CD14-positive monocyte (primary cell): ENCODE measurements at regions not wholly inside any gene's neighbourhood (a gene's known extent, or its start where the extent isn't known, plus 50 kb on each side); places are given as distances from the start of the nearest gene placed in this dataset.

ENCODE experiments used
- DNase-seq, 3 donors: peaks; one replicate each; pipeline ENCODE4 v3.0.0-alpha.2; 2011 to 2022
- H2AFZ ChIP-seq: 2 replicates; pipeline ENCODE4 v1.6.0; 2012; ENCODE audit warnings: mild to moderate bottlenecking, low read depth, low read length, inconsistent platforms; ENCODE audit not compliant: insufficient read depth, poor library complexity, severe bottlenecking
- H3K27ac ChIP-seq, 2 donors: 1 replicate in 1 of 2; 2 replicates in 1 of 2; pipeline ENCODE4 v1.5.1; 2012 to 2013; ENCODE audit warnings: low read length in 2 of 2, control low read depth in 1 of 2, inconsistent platforms in 1 of 2, low read depth in 1 of 2, mild to moderate bottlenecking in 1 of 2
- H3K27me3 ChIP-seq, 2 donors: one replicate each; pipeline versions ENCODE4 v1.6.0 to v1.6.1; 2011 to 2013; ENCODE audit warnings: low read length in 2 of 2; ENCODE audit not compliant: control insufficient read depth in 2 of 2, insufficient read depth in 2 of 2
- H3K36me3 ChIP-seq, 2 donors: replicated peaks in 1 of 2; 1 replicate in 1 of 2; 2 replicates in 1 of 2; pipeline versions ENCODE4 v1.5.1 to v1.6.1; 2012 to 2013; ENCODE audit warnings: low read length in 2 of 2, control low read depth in 1 of 2, inconsistent platforms in 1 of 2, mild to moderate bottlenecking in 1 of 2; ENCODE audit not compliant: insufficient read depth in 2 of 2, control insufficient read depth in 1 of 2
- H3K4me1 ChIP-seq, 2 donors: 1 replicate in 1 of 2; 2 replicates in 1 of 2; pipeline versions ENCODE4 v1.5.1 to v1.6.1; 2012 to 2013; ENCODE audit warnings: low read length in 2 of 2, control low read depth in 1 of 2, inconsistent platforms in 1 of 2, mild to moderate bottlenecking in 1 of 2, moderate library complexity in 1 of 2; ENCODE audit not compliant: insufficient read depth in 2 of 2, control insufficient read depth in 1 of 2
- H3K4me2 ChIP-seq: replicated peaks from 2 replicates; pipeline ENCODE3; 2012; ENCODE audit warnings: low read length, moderate library complexity, mild to moderate bottlenecking; ENCODE audit not compliant: poor library complexity, severe bottlenecking; ENCODE audit errors: extremely low read depth
- H3K4me3 ChIP-seq, 3 experiments: fragments of 200-600 bp in 1 of 3; sonication (generic) in 1 of 3; replicated peaks in 1 of 3; 1 replicate in 2 of 3; 2 replicates in 1 of 3; pipeline ENCODE4 v1.5.1; 2011 to 2013; ENCODE audit warnings: low read length in 3 of 3, mild to moderate bottlenecking in 3 of 3, control low read depth in 2 of 3, low read depth in 2 of 3, inconsistent platforms in 1 of 3, moderate library complexity in 1 of 3
- H3K79me2 ChIP-seq: 2 replicates; pipeline ENCODE4 v1.6.0; 2012; ENCODE audit warnings: mild to moderate bottlenecking, control low read depth, inconsistent platforms, low read length, moderate library complexity; ENCODE audit not compliant: insufficient read depth
- H3K9ac ChIP-seq: 2 replicates; pipeline ENCODE4 v1.6.0; 2017; ENCODE audit warnings: low read length, mild to moderate bottlenecking; ENCODE audit not compliant: insufficient read depth, poor library complexity, severe bottlenecking
- H3K9me3 ChIP-seq, 2 donors: replicated peaks in 1 of 2; 1 replicate in 1 of 2; 2 replicates in 1 of 2; pipeline versions ENCODE4 v1.5.1 to v1.6.1; 2012 to 2013; ENCODE audit warnings: low read length in 2 of 2, control low read depth in 1 of 2; ENCODE audit not compliant: control insufficient read depth in 1 of 2, insufficient read depth in 1 of 2
- H4K20me1 ChIP-seq: 2 replicates; pipeline ENCODE4 v1.6.0; 2012; ENCODE audit warnings: mild to moderate bottlenecking, low read length, control low read depth, moderate library complexity; ENCODE audit not compliant: insufficient read depth
- H3K27ac Mint-ChIP-seq, 7 donors: one replicate each; pipeline ENCODE4 v1.8.0; 2020; ENCODE audit warnings: mild to moderate bottlenecking in 7 of 7, mixed read lengths in 7 of 7, moderate library complexity in 6 of 7, inconsistent platforms in 2 of 7
- H3K27me3 Mint-ChIP-seq, 3 donors: one replicate each; pipeline ENCODE4 v1.8.0; 2021 to 2022; ENCODE audit warnings: low read depth in 3 of 3, mild to moderate bottlenecking in 3 of 3, mixed read lengths in 3 of 3, moderate library complexity in 3 of 3, inconsistent platforms in 1 of 3
- H3K36me3 Mint-ChIP-seq, 2 donors: one replicate each; pipeline ENCODE4 v1.8.0; 2020; ENCODE audit warnings: mixed read lengths in 2 of 2, inconsistent platforms in 1 of 2, mild to moderate bottlenecking in 1 of 2
- H3K4me1 Mint-ChIP-seq: one replicate; pipeline ENCODE4 v1.8.0; 2020; ENCODE audit warnings: mild to moderate bottlenecking, mixed read lengths
- H3K4me3 Mint-ChIP-seq, 2 donors: one replicate each; pipeline ENCODE4 v1.8.0; 2020; ENCODE audit warnings: mild to moderate bottlenecking in 2 of 2, mixed read lengths in 2 of 2, moderate library complexity in 1 of 2
- H3K9me3 Mint-ChIP-seq, 7 donors: one replicate each; pipeline ENCODE4 v1.8.0; 2020 to 2022; ENCODE audit warnings: mixed read lengths in 7 of 7, mild to moderate bottlenecking in 6 of 7, moderate library complexity in 6 of 7, inconsistent platforms in 2 of 7
- CTCF ChIP-seq: fragments of 200-600 bp; IDR thresholded peaks from one replicate; pipeline ENCODE4 v1.8.0; 2022; ENCODE audit warnings: antibody characterized with exemption, mild to moderate bottlenecking
- WGBS: methylation state at CpG from one replicate; pipeline ENCODE4 v1.1.5; 2013; ENCODE audit warnings: missing lambda C conversion rate; ENCODE audit not compliant: insufficient coverage; 5-methylcytosine and 5-hydroxymethylcytosine counted together
- intact Hi-C, 2 donors: fragments of 100-400 bp; cut with micrococcal nuclease; formaldehyde crosslinking; loops; one replicate each; pipeline versions ENCODE4 v1.15.0 to v1.15.1; 2023

GRCh38 chr12:92628476-92628875 lies 74.3 kb upstream of the PLEKHG7 start:
- H3K4me2 ChIP-seq, result no peak overlapping the region
- no peak overlapping the region for H3K4me3 Mint-ChIP-seq
- no peaks in the 10 kb centered on the region for H4K20me1 ChIP-seq
- no peak overlapping the region for H3K4me3 ChIP-seq
- no peaks in the 10 kb centered on the region for H3K36me3 Mint-ChIP-seq
- no peaks in the 10 kb centered on the region for H3K79me2 ChIP-seq
- H3K9me3 ChIP-seq, result no peaks in the 10 kb centered on the region
- DNase-seq, result no peak
- H3K4me1 Mint-ChIP-seq, result no peaks in the 10 kb centered on the region
- H3K27ac Mint-ChIP-seq, result no peak overlapping the region
- H3K4me1 ChIP-seq, result no peaks in the 10 kb centered on the region
- H3K9me3 Mint-ChIP-seq, result no peaks in the 10 kb centered on the region
- TF ChIP-seq CTCF, result no peak
- H3K27me3 Mint-ChIP-seq, result peaks cover 0 to 2% (median 0%) of the 10 kb centered on the region in 3 donors
- no peak overlapping the region for H3K27ac ChIP-seq
- H3K36me3 ChIP-seq, result no peaks in the 10 kb centered on the region
- no peak overlapping the region for H3K9ac ChIP-seq
- H2AFZ ChIP-seq, result no peak overlapping the region
- no CpG with 5 or more reads among the region's 2 CpGs for whole genome bisulfite sequencing
- no peaks in the 10 kb centered on the region for H3K27me3 ChIP-seq
- intact Hi-C loops, result no loop called here

GRCh38 chr12:92627511-92627910 lies 75.3 kb upstream of the PLEKHG7 start:
- no peak overlapping the region for H3K4me2 ChIP-seq
- no peak for TF ChIP-seq CTCF
- no peaks in the 10 kb centered on the region for H4K20me1 ChIP-seq
- H3K4me3 Mint-ChIP-seq, result no peak overlapping the region
- H3K9ac ChIP-seq, result no peak overlapping the region
- H3K27me3 ChIP-seq, result no peaks in the 10 kb centered on the region
- H3K27ac Mint-ChIP-seq, result no peak overlapping the region
- DNase-seq, result no peak
- no peaks in the 10 kb centered on the region for H3K36me3 Mint-ChIP-seq
- H3K4me1 ChIP-seq, result no peaks in the 10 kb centered on the region
- peaks cover 0 to 2% (median 0%) of the 10 kb centered on the region in 3 donors for H3K27me3 Mint-ChIP-seq
- H3K4me3 ChIP-seq, result no peak overlapping the region
- 83% methylated on average over 1 of the region's 2 CpGs for WGBS
- no peak overlapping the region for H3K27ac ChIP-seq
- no peak overlapping the region for H2AFZ ChIP-seq
- intact Hi-C loops, result no loop called here
- H3K79me2 ChIP-seq, result no peaks in the 10 kb centered on the region
- no peaks in the 10 kb centered on the region for H3K4me1 Mint-ChIP-seq
- H3K36me3 ChIP-seq, result no peaks in the 10 kb centered on the region
- no peaks in the 10 kb centered on the region for H3K9me3 Mint-ChIP-seq
- no peaks in the 10 kb centered on the region for H3K9me3 ChIP-seq
